ENCODE measurements at regions not wholly inside any gene's neighbourhood (a gene's known extent, or its start where the extent isn't known, plus 50 kb on each side); places are given as distances from the start of the nearest gene placed in this dataset.

GRCh38 chr1:5737081-5737480 lies 255.1 kb downstream of the NPHP4 start:
- TF ChIP-seq CTCF (IDR thresholded peaks at IDR 0.05) (no peak), EZH2 (IDR thresholded peaks at IDR 0.05; ENCODE audit: borderline replicate concordance, insufficient read depth, low read depth, low read length, poor library complexity, severe bottlenecking) (no peak)
